Thoracic aorta (tissue), 2 donors: ENCODE measurements at regions not wholly inside any gene's neighbourhood (a gene's known extent, or its start where the extent isn't known, plus 50 kb on each side); places are given as distances from the start of the nearest gene placed in this dataset.

ENCODE experiments used
- ATAC-seq: fragments of 150-250 bp; one replicate; pipeline ENCODE4 v1.8.0; 2017; ENCODE audit warnings: low read depth; ENCODE audit not compliant: insufficient number of reproducible peaks, low FRiP score
- DNase-seq: peaks from one replicate; pipeline ENCODE4 v3.0.0-alpha.2; 2020; ENCODE audit warnings: low spot score
- H3K27ac ChIP-seq, 2 donors: fragments of 200-600 bp; sonication (generic); 1 replicate in 1 of 2; 2 replicates in 1 of 2; pipeline ENCODE4 v1.5.1; 2016; ENCODE audit warnings: mild to moderate bottlenecking in 2 of 2, moderate library complexity in 2 of 2
- H3K27me3 ChIP-seq: fragments of 200-600 bp; sonication (generic); replicated peaks from 2 replicates; pipeline ENCODE4 v1.6.0; 2016; ENCODE audit warnings: mild to moderate bottlenecking; ENCODE audit not compliant: insufficient read depth
- H3K36me3 ChIP-seq: fragments of 200-600 bp; sonication (generic); one replicate; pipeline ENCODE4 v1.5.1; 2016
- H3K4me1 ChIP-seq, 2 donors: fragments of 200-600 bp; sonication (generic); 1 replicate in 1 of 2; 2 replicates in 1 of 2; pipeline versions ENCODE4 v1.5.1 to v1.6.0; 2016; ENCODE audit warnings: low read depth in 2 of 2, mild to moderate bottlenecking in 1 of 2; ENCODE audit not compliant: control insufficient read depth in 1 of 2
- H3K4me3 ChIP-seq: fragments of 200-600 bp; sonication (generic); 2 replicates; pipeline ENCODE4 v1.5.1; 2016; ENCODE audit warnings: mild to moderate bottlenecking
- H3K9me3 ChIP-seq: fragments of 200-600 bp; sonication (generic); 2 replicates; pipeline ENCODE4 v1.5.1; 2016
- CTCF ChIP-seq: fragments of 200-600 bp; sonication (generic); IDR thresholded peaks from one replicate; pipeline ENCODE4 v1.5.1; 2019; ENCODE audit warnings: antibody characterized with exemption

- H3K4me1 ChIP-seq: peaks cover 9 to 21% of the 10 kb centered on the region in 2 donors
- no peaks in the 10 kb centered on the region for H3K9me3 ChIP-seq
- H3K4me3 ChIP-seq: no peak overlapping the region
- no peaks in the 10 kb centered on the region for H3K27me3 ChIP-seq
- H3K36me3 ChIP-seq: no peaks in the 10 kb centered on the region
- no peak for TF ChIP-seq CTCF
- DNase-seq: no peak
- ATAC-seq: no peak
- no peak overlapping the region for H3K27ac ChIP-seq
Observed at GRCh38 chr10:94085288-94085687, 91.6 kb downstream of the PLCE1 start.

- DNase-seq (no peak), ATAC-seq (no peak)
- no peak overlapping the region for H3K4me3 ChIP-seq
- no peaks in the 10 kb centered on the region for H3K36me3 ChIP-seq
- H3K27me3 ChIP-seq: no peaks in the 10 kb centered on the region
- TF ChIP-seq CTCF: no peak
- H3K9me3 ChIP-seq: no peaks in the 10 kb centered on the region
- H3K4me1 ChIP-seq: peaks cover 9 to 21% of the 10 kb centered on the region in 2 donors
- no peak overlapping the region for H3K27ac ChIP-seq
Observed at GRCh38 chr10:94085766-94086437, 92.2 kb downstream of the PLCE1 start.

GRCh38 chr10:94088926-94089381, 95.2 kb downstream of the PLCE1 start:
- H3K4me1 ChIP-seq: peaks cover 24 to 44% of the 10 kb centered on the region in 2 donors
- H3K4me3 ChIP-seq: peak overlapping the region; percentile 66
- H3K27me3 ChIP-seq: no peaks in the 10 kb centered on the region
- no peak for ATAC-seq
- DNase-seq: no peak
- no peak for TF ChIP-seq CTCF
- H3K27ac ChIP-seq: peak overlapping the region in 1 of 2 donors; percentile 82
- H3K9me3 ChIP-seq: no peaks in the 10 kb centered on the region
- H3K36me3 ChIP-seq: no peaks in the 10 kb centered on the region

GRCh38 chr10:94091649-94092048, 97.9 kb downstream of the PLCE1 start:
- no peak for ATAC-seq
- no peak for TF ChIP-seq CTCF
- no peaks in the 10 kb centered on the region for H3K27me3 ChIP-seq
- no peak overlapping the region for H3K4me3 ChIP-seq
- H3K9me3 ChIP-seq: no peaks in the 10 kb centered on the region
- DNase-seq: no peak
- no peaks in the 10 kb centered on the region for H3K36me3 ChIP-seq
- peaks cover 41 to 67% of the 10 kb centered on the region in 2 donors for H3K4me1 ChIP-seq
- H3K27ac ChIP-seq: peak overlapping the region; percentile 82 to 86

GRCh38 chr10:94092848-94093247, 99.1 kb downstream of the PLCE1 start:
- ATAC-seq: no peak

More at GRCh38 chr10:94092848-94093247, 99.1 kb downstream of the PLCE1 start:
- peak; percentile 26 for DNase-seq
- Histone ChIP-seq H3K9me3 (no peaks in the 10 kb centered on the region), H3K27me3 (no peaks in the 10 kb centered on the region), H3K27ac (peak overlapping the region; percentile 82 to 86), H3K36me3 (no peaks in the 10 kb centered on the region), H3K4me3 (peak overlapping the region; percentile 22), H3K4me1 (peaks cover 47 to 79% of the 10 kb centered on the region in 2 donors)
- TF ChIP-seq CTCF: no peak
